GM23248 (cell line): ENCODE measurements at regions not wholly inside any gene's neighbourhood (a gene's known extent, or its start where the extent isn't known, plus 50 kb on each side); places are given as distances from the start of the nearest gene placed in this dataset.

ENCODE experiments used
- EZH2 ChIP-seq: fragments of 200-600 bp; sonication (generic); IDR thresholded peaks from 2 replicates; pipeline ENCODE4 v1.6.1; 2018; ENCODE audit warnings: antibody characterized with exemption, mild to moderate bottlenecking; ENCODE audit not compliant: insufficient read depth, poor library complexity, severe bottlenecking
- EZH2phosphoT487 ChIP-seq: fragments of 200-600 bp; sonication (generic); IDR thresholded peaks from 2 replicates; pipeline ENCODE4 v1.6.1; 2018; ENCODE audit warnings: antibody characterized with exemption, moderate library complexity, mild to moderate bottlenecking, low read depth; ENCODE audit not compliant: insufficient read depth

GRCh38 chr6:40328986-40329545, 258.1 kb downstream of the LRFN2 start:
- TF ChIP-seq EZH2 (no peak), EZH2phosphoT487 (no peak)
